NCI-H2081 treated with DMSO at 0.1 percent for 48 hours (cell line): ENCODE measurements at regions not wholly inside any gene's neighbourhood (a gene's known extent, or its start where the extent isn't known, plus 50 kb on each side); places are given as distances from the start of the nearest gene placed in this dataset.

Experiments used
- DNase-seq: peaks from one replicate; lab custom pipeline; 2025; lab: John Stamatoyannopoulos, UW

DNA sequence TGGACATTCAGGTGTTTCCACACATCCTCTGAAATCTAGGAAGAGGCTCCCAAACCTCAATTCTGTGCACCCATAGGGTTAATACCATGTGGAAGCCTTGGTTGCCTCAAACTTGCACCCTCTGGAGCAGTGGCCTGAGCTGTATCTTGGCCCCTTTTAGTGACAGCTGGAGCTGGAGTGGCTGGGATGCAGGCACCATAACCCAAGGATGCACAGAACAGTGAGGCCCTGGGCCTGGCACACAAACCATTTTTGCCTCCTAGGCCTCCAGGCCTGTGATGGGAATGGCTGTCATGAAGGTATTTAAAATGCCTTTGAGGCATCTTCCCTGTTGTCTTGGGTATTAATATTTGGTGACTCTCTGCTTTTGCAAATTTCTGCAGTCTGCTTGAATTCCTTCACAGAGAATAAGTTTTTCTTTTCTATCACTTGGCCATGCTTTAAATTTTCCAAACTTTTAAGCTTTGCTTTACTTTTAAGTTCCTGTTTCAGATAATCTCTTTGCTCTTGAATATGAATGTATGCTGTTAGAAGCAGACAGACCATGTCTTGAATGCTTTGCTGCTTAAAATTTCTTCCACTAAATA lies 1594.5 kb upstream of the PCDH20 start:
- no peak for DNase-seq

DNA sequence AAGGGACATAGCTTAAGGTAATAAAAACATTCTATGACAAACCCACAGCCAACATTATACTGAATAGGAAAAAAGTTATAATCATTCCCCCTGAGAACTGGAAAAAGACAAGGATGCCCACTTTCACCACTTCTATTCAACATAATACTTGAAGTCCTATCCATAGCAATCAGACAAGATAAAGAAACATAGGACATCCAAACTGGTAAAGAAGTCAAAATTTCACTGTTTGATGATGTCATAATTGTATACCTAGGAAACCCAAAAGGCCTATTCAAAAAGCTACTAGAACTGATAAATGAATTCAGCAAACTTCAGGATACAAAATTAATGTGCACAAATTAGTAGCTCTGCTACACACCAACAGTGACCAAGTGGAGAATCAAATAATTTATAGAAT lies 1590.0 kb upstream of the PCDH20 start:
- no peak for DNase-seq

DNA sequence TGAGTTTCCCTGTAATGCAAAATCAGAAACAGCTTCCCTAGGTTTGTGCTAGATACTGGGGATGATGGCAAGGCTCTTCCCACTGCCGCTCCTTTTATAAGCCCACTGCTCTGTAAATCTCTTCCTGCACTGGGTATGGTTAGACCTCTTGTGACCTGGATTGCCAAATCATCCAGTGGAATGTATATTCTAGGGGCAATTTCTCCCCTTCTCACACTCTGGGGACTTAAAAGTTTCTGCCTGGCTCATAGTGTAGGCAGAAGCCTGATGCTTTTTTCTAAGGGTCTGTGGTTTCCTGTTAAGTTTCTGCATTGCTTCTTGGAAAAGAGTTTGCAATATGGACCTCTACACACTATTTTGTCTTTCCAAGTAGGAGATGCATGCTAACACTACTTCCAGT lies 1582.0 kb upstream of the PCDH20 start:
- no peak for DNase-seq

DNA sequence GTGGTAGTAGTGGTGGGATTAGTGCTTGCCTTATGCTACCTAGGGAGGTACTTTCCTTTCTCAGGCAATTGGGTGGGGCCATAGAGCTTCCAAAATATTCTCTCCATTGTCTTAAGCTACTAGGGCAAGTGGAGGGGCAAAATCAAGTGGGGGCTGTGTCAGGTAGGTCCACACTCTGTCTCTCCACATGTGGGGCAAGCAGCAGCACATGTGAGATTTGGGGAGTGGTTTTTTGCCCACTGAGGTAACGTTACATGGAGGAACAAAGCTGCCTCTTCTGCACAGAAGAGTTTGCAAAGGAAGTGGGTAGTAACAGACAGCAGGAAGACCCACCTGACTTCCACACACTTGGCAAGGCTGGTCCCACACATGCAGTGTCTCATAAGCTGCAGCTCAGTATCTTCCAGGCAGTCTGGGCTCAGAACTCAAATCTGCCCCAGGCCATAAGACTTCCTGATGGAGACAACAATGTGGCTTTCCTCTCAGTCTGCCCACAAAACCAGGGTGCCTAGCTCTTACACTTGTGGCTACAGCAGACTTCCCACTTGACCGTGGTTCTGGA lies 1581.5 kb upstream of the PCDH20 start:
- no peak for DNase-seq

DNA sequence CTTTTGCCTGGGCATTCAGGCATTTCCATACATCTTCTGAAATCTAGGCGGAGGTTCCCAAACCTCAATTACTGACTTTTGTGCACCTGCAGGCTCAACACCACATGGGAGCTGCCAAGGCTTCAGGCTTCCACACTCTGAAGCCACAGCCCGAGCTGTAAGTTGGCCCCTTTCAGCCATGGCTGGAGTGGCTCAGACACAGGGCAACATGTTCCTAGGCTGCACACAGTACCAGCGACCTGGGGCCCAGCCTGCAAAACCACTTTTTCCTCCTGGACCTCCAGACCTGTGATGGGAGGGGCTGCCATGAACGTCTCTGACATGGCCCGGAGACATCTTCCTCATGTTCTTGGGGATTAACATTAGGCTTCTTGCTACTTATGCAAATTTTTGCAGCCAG lies 1558.2 kb upstream of the PCDH20 start:
- no peak for DNase-seq

DNA sequence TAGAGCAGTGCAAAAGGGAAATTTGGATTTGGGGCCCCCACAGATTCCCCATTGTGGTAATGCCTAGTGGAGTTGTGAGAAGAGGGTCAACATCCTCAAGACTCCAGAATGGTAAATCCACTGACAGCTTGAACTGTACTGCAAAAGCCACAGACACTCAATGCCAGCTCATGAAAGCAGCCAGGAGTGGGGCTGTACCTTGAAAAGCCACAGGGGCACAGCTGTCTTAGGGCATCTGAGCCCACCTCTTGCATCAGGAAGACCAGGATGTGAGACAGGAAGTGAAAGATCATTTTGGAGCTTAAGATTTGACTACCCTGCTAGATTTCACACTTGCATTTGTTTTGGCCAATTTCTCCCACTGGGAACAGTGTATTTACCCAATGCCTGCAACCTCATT lies 1548.9 kb upstream of the PCDH20 start:
- no peak for DNase-seq

DNA sequence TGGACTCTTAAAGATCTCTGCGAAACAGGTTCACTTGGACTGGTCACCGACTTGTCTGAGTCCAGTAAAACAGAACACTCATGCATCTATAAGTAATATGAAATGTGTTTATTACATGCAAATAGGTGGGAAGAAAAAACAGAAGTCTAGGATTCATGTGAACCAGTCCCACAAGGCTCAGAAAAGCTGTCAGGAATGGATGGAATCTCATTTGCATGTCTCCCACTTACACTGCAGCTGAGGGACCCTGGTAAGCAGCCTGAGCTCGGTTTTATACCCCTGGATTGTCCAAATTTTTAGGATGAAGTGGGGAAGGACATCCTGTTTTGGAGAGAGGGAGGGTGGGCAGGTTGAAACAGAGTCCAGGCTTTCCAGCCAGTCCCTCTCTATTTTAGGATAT lies 1545.1 kb upstream of the PCDH20 start:
- DNase-seq = no peak

DNA sequence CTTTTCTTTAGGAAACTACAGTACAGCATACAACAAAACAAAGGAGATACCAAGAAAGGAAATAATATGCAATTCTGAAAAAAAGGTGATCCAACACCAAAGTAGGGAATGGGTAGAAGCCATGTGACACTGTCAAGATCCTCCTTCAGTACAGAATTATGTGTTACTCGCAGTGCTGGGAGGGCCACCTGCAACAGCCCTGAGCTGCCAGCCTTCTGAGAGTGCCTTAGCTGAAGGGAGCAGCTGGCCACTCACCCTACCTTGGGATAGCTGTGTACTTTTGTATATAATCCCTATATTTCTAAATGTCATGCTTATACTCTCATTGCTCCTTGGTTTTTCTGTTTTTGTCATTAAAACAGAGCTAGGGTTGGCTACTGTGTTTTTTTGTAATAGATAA lies 1518.2 kb upstream of the PCDH20 start:
- DNase-seq = no peak

DNA sequence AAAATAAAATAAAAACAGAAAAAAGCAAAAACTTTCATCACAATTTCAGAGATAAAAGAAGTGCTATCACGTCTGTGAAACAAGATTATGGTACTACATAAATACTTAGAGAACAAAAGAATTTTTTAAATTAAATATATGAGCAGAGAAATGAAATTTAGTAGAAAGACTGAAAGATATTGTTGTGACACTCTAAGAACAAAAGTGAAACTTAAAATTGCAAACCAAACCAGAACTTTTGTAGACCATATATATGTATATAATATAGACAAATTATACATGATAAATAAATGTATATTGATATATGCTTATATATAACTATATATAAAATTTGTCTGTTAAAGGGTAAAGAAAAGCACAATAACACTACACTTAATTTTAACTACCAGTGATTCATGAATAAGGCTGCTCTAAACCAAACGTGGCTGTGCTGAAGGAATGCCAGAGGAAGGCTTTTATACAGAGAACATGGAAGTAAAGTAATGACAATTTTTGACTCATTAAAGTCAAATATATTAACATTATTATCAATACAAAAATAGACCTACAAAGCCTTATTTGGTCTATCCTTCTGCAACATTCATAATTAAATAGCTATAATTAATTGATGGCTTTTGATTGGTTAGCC lies 1516.7 kb upstream of the PCDH20 start:
- DNase-seq = no peak

DNA sequence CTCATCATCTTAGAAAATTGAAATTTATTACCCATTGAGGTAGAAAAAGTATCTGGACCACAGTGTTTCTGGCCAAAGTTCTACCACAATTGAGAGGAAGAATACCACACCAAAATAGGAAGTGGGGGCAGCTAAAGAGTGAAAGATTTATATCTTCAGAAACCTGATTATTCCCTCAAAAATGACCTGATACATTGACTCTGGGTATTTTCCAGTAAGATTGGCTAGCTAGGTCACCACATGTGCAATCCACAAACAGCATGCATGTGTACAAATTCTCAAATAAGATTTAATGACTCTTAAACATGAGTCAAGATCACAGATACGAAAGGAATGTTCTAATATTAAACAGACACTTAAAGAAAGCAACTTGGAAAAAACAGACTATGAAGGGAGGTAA lies 1516.2 kb upstream of the PCDH20 start:
- DNase-seq = no peak

DNA sequence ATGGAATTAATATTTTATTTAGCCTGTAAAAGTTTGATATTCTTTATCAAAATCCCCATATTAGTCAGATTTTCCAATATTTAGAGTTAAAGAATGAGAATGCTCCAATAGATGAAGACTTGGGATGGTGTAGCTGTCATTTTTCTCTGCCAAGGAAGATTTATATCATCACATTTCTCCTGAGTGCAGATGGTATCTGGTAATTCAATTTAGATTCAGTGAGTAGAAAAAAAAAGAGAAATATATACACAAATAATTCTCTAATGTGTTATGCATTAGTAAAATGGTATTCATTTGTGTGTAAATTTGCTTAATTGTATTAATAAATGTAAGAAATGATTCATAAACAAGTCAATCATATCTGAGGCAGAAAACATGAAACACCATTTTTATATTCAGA lies 1508.7 kb upstream of the PCDH20 start:
- no peak for DNase-seq

DNA sequence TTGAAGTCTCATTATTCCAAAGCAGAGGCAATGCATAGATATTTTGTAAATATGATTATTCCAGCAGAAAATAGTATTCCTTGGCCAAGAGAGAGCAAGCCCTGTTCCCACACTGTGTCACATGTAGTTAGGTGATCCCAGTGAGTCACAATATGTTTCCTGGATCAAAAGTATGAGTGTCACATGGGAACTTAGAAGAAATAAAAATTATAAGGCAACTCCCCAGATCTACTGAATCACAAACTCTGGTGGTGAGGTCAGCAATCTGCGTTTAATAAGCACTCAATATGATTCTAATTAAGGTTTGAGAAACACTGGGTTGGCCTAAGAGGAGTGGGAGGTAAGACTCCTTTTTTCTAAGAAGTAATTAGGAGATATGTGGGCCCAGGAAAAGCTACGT lies 1504.5 kb upstream of the PCDH20 start:
- DNase-seq = no peak

DNA sequence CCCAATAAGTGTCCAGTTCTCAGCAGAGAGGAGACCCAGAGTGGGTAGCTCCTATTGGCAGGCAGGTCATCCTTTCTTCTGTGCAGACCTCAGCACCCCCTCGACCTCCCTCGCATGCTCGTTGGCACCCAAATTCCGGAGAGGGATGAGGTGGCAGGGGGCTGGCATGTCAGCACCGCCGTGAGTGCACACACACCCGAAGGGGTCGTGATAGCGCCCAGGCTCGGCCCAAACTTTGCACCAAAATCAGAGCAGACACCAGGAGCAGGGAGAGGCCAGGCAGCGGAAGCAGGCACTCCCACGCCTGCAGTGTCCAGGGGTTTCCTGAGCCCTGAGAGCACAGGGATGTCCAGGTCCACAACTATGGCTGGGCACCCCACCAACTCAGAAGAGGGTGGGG lies 1503.8 kb upstream of the PCDH20 start:
- DNase-seq = no peak

DNA sequence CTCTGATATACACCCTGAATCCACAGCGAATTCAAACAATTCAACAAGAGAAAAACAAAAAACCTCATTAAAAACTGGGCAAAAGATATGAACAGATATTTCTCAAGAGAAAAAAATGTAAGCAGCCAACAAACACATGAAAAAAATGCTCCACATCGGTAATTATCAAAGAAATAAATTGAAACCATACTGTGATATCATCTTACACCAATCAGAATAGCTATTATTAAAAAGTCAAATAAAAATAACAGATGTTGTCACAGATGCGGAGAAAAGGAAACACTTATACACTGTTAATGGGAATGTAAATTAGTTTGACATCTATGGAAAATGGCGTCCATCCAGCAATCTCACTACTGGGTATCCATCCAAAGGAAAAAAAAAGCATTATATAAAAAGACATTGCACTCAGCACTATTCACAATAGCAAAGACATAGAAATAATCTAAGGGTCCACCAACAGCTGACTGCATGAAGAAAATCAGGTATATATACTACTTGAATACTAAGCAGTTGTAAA lies 1495.0 kb upstream of the PCDH20 start:
- DNase-seq = no peak

DNA sequence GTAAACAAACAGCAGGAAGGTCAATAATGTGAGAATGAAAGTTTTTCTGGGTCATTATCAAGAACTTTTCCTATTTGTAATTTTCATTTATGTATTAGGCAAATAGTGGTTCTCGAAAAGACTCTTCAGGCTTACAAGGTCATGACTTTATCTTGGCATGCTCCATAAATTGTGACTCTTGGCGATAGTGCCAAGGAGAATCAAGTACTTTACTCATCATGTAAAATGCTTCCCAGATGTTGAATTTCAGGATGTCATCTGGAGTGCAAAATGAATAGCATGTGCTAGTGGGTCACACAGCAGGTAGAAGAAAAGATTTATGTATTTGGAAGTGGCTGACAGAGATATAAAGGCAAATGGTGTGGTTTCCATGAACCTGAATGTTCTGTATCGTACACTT lies 1492.7 kb upstream of the PCDH20 start:
- DNase-seq = no peak

DNA sequence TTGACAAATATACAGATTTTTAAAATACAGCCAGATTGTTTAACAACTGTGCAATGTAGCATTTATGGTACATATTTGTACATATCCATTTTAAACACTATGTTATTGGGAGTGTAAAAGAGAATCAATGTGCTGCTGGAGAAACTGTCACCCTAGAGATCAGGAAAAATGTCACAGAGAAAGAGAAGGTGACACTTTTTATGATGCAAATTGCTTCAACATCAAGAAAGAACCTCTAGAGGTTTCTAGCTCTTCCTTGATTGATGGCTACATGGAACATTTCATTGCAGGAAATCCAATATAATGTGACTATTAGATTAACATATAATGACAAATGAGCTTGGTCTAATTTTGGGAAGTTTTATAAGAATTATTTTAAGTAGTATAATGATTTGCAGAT lies 1491.2 kb upstream of the PCDH20 start:
- DNase-seq = no peak

DNA sequence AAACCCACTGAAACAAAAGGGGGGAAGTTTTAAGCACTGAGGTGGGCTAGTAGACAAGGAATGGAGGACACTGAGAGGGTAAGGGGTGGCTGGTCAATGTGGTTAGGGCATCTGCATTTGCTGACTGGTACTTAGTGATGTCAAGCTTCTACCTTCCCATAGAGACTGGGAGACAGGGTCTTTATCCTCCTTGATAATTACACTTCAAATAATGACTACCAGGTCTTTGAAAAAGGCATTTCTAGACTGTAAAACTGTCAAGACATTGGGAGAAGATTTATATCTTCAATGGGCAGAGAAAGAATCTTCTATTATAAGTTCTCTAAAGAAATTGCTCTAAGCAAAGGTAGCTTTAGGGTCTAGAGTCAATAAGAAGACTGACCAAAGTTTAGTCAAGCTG lies 1490.8 kb upstream of the PCDH20 start:
- no peak for DNase-seq

DNA sequence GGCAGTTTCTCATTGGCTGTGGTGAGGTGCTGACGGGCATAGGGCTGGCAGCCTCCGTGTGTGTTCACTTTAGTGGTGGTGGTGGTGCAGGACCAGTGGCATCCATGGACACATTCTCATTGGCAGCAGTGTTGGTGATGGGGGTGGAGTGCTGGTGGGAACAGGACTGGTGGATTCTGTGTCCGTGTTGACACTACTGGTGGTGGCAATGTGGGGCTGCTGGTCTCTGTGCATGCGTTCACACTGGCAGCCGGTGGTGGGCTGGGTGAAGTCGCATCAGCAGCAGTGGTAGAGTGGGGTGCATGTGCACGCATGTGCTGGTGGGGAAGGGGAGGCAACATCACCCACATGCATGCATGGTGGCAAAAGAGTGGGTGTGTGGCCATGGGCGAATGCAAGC lies 1471.4 kb upstream of the PCDH20 start:
- DNase-seq = no peak

DNA sequence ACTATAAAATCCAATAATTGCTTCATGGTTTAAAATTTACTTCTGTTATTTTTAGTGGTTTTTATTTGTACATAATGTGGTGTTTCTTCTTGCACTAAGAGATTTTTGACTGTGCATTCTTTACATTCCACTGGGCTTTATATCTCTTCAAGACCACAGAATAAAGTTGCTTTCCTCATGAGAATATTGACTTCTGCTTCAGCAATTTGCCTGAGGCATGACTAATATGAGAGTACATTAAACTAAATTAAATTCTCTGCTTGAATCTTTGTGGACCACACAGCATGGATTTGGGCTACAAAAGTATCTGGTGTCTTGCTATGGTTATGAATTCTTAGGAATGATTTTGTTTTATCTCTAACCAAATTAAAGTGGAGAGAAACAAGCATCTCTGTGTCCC lies 1463.4 kb upstream of the PCDH20 start:
- DNase-seq = no peak

DNA sequence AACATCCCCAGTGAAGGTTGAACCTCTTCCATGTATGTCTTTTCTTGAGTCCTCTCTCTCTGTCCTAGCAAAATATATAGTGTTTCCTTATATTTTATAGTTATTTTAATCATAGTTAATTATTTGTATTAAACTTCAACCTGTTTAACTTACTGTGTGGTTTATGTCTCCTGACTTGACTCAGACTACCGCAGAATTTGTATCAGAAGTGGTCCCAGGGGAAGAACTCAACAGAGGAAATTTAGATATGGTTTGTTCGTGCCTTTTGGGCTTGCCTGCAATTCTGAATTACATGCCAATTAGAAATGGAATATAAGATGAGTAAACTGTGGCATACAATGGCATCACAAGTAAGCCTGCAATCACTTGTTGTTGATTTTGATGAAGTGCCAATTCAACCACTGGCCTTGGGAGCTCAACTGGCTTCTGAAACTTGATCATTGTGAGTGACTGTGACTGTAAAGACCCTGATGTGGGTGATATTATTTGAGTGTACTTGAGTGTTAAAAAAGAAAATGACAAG lies 1459.5 kb upstream of the PCDH20 start:
- peak; percentile 59 for DNase-seq

DNA sequence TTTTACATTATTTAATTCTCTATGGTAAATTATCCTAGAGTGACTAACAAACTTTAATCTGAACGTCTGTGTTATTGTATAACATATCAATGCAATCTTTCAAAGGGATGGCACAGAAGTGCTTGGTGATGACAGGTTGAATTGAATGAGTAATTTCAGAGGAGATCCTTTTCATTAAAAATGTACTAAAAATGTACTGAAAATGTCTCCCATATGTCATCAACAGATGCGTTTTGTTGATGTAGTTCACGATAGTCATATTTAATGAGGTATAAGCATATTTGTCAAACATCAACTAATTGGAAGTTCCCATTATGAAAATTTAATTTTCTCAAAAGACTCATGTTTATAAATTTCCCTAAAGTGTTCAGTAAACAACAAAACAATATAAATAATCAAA lies 1434.7 kb upstream of the PCDH20 start:
- no peak for DNase-seq

DNA sequence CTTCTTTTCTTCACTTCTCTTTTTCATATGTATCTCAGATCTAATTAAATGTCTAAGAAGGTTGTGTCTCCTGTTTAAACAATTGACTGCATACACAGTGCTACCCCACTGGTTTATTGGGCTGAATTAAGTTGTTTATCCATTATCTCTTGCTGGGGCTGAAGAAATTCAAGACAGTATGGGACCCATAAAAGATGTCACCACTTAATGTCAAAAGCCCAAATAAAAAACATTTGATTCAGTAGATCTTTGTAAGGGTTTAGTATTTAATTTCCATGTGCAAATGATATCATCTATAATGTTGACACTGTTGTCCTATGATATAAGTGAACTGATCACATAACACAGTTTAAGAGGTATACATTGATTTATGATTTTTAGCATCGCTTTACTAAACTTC lies 1431.9 kb upstream of the PCDH20 start:
- no peak for DNase-seq

DNA sequence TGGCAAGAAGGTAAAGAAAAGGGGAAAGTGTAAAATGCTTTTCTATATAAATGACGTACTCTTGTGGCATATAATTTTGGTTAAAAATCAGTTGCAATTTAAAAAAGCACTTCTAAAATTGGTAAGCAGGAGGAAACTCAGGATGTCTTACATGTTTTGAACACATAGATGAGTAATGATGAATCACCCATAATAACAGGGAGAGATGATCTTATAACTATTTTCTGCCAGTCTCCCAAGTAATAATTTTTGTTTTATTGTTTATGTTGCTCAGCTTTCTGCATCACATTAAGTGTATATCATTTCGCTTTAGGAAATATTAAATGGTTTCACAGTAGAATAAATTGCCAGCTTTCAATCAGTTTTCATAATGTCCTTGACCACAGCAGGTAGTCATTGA lies 1430.7 kb upstream of the PCDH20 start:
- no peak for DNase-seq

DNA sequence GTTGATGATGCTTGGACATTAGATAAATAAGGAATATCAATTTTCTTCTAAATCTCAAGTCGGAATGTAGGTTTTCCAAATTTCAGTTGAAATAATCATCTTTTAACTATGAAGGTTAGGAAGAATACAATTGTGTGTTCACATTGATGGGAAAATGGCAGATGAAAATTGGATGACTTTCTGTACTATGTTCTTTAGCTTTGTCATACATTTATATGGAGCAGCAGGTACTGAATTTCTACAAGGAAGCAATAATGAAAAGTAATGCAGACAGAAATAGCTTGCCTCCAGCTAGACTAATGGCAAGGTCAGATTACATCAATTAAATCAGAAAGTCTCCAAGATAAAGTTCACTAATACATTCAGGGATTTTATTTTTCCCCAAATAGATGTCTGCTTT lies 1423.7 kb upstream of the PCDH20 start:
- DNase-seq = no peak
